ENCODE measurements at regions not wholly inside any gene's neighbourhood (a gene's known extent, or its start where the extent isn't known, plus 50 kb on each side); places are given as distances from the start of the nearest gene placed in this dataset.

- peak; percentile 27 for DNase-seq
- no peaks in the 10 kb centered on the region; the same call in 1 of the 2 replicates for H3K36me3 ChIP-seq
- H3K9me3 ChIP-seq, result no peaks in the 10 kb centered on the region
- TF ChIP-seq CTCF (IDR thresholded peaks at IDR 0.05; ENCODE audit: low read depth, low read length), result no peak
- no peak overlapping the region for H3K4me3 ChIP-seq (ENCODE audit: low read depth, low read length)
- H3K27me3 ChIP-seq, result no peaks in the 10 kb centered on the region
- H3K4me1 ChIP-seq, result peaks cover 10% of the 10 kb centered on the region
Measured at GRCh38 chr12:43008953-43009845, 419.7 kb upstream of the PRICKLE1 start.

GRCh38 chr12:43004908-43005307 lies 415.4 kb upstream of the PRICKLE1 start:
- DNase-seq, result peak; percentile 21
- no peak overlapping the region for H3K4me3 ChIP-seq (ENCODE audit: low read depth, low read length)
- peaks cover 6% of the 10 kb centered on the region for H3K4me1 ChIP-seq
- no peaks in the 10 kb centered on the region; the same call in 1 of the 2 replicates for H3K36me3 ChIP-seq
- H3K27me3 ChIP-seq, result no peaks in the 10 kb centered on the region
- TF ChIP-seq CTCF (IDR thresholded peaks at IDR 0.05; ENCODE audit: low read depth, low read length), result no peak
- H3K9me3 ChIP-seq, result no peaks in the 10 kb centered on the region

GRCh38 chr12:43004141-43004540 lies 414.6 kb upstream of the PRICKLE1 start:
- H3K4me1 ChIP-seq, result peaks cover 6% of the 10 kb centered on the region

GRCh38 chr12:42996869-42997431 lies 407.4 kb upstream of the PRICKLE1 start:
- H3K4me1 ChIP-seq, result no peaks in the 10 kb centered on the region; the same call in 1 of the 2 replicates
- no peak overlapping the region for H3K4me3 ChIP-seq (ENCODE audit: low read depth, low read length)
- H3K9me3 ChIP-seq, result no peaks in the 10 kb centered on the region
- no peak for DNase-seq
- H3K27me3 ChIP-seq, result no peaks in the 10 kb centered on the region
- H3K36me3 ChIP-seq, result no peaks in the 10 kb centered on the region
- TF ChIP-seq CTCF (IDR thresholded peaks at IDR 0.05; ENCODE audit: low read depth, low read length), result no peak

More at GRCh38 chr12:43004141-43004540, 414.6 kb upstream of the PRICKLE1 start:
- no peaks in the 10 kb centered on the region; the same call in 1 of the 2 replicates for H3K36me3 ChIP-seq
- H3K4me3 ChIP-seq (ENCODE audit: low read depth, low read length), result no peak overlapping the region
- no peaks in the 10 kb centered on the region for H3K9me3 ChIP-seq
- no peak for TF ChIP-seq CTCF (IDR thresholded peaks at IDR 0.05; ENCODE audit: low read depth, low read length)
- no peaks in the 10 kb centered on the region for H3K27me3 ChIP-seq
- no peak for DNase-seq

GRCh38 chr12:42992826-42993225 lies 403.3 kb upstream of the PRICKLE1 start:
- TF ChIP-seq CTCF (IDR thresholded peaks at IDR 0.05; ENCODE audit: low read depth, low read length), result no peak
- Histone ChIP-seq H3K27me3 (no peaks in the 10 kb centered on the region), H3K4me3 (ENCODE audit: low read depth, low read length) (no peak overlapping the region), H3K36me3 (no peaks in the 10 kb centered on the region), H3K9me3 (no peaks in the 10 kb centered on the region), H3K4me1 (peaks cover 2% of the 10 kb centered on the region)
- DNase-seq, result no peak

GRCh38 chr12:42990387-42990786 lies 400.8 kb upstream of the PRICKLE1 start:
- no peak overlapping the region for H3K4me3 ChIP-seq (ENCODE audit: low read depth, low read length)
- peaks cover 3% of the 10 kb centered on the region; the same call in 1 of the 2 replicates for H3K9me3 ChIP-seq
- no peak for TF ChIP-seq CTCF (IDR thresholded peaks at IDR 0.05; ENCODE audit: low read depth, low read length)
- no peaks in the 10 kb centered on the region for H3K27me3 ChIP-seq
- no peak for DNase-seq
- H3K36me3 ChIP-seq, result no peaks in the 10 kb centered on the region
- H3K4me1 ChIP-seq, result peaks cover 19% of the 10 kb centered on the region

Measured in BE2C (cell line).